AG08395 (cell line): ENCODE measurements at regions not wholly inside any gene's neighbourhood (a gene's known extent, or its start where the extent isn't known, plus 50 kb on each side); places are given as distances from the start of the nearest gene placed in this dataset.
"Not testable (repeated sequence)": the region's sequence is repeated elsewhere in the genome, so short reads cannot be mapped to it uniquely, and the experiment has no call there.

Source experiments
- DNase-seq: peaks from one replicate; pipeline ENCODE4 v3.0.0; 2012; ENCODE audit warnings: mixed read lengths, low spot score

- no peak for DNase-seq
These were observed 315.4 kb downstream of the ALDH8A1 start for GRCh38 chr6:134634466-134634865.

GRCh38 chr6:134632982-134633940 is 315.3 kb upstream of the SGK1 start:
- DNase-seq: not testable (repeated sequence)

GRCh38 chr6:134632024-134632423 is 314.1 kb upstream of the SGK1 start:
- DNase-seq: no peak

GRCh38 chr6:134631398-134631924 is 313.5 kb upstream of the SGK1 start:
- DNase-seq: no peak

GRCh38 chr6:134630508-134631121 is 312.7 kb upstream of the SGK1 start:
- DNase-seq: no peak

- DNase-seq: no peak
These were observed 310.2 kb upstream of the SGK1 start for GRCh38 chr6:134628154-134628553.

- DNase-seq: no peak
These were observed 309.8 kb upstream of the SGK1 start for GRCh38 chr6:134627707-134628106.

GRCh38 chr6:134626589-134626988 is 308.7 kb upstream of the SGK1 start:
- no peak for DNase-seq

GRCh38 chr6:134626086-134626485 is 308.2 kb upstream of the SGK1 start:
- DNase-seq: no peak

GRCh38 chr6:134624781-134625180 is 306.9 kb upstream of the SGK1 start:
- DNase-seq: no peak

GRCh38 chr6:134623401-134623800 is 305.5 kb upstream of the SGK1 start:
- no peak for DNase-seq

GRCh38 chr6:134622382-134623173 is 304.7 kb upstream of the SGK1 start:
- no peak for DNase-seq

- DNase-seq: peak; percentile 36
These were observed 303.9 kb upstream of the SGK1 start for GRCh38 chr6:134621858-134622257.

GRCh38 chr6:134619789-134620188 is 301.9 kb upstream of the SGK1 start:
- DNase-seq: peak; percentile 78

GRCh38 chr6:134619077-134619476 is 301.2 kb upstream of the SGK1 start:
- no peak for DNase-seq

GRCh38 chr6:134614606-134615485 is 296.9 kb upstream of the SGK1 start:
- DNase-seq: no peak

GRCh38 chr6:134612128-134612527 is 294.2 kb upstream of the SGK1 start:
- not testable (repeated sequence) for DNase-seq

- no peak for DNase-seq
These were observed 292.5 kb upstream of the SGK1 start for GRCh38 chr6:134610411-134610810.

- DNase-seq: no peak
These were observed 291.9 kb upstream of the SGK1 start for GRCh38 chr6:134609716-134610261.

GRCh38 chr6:134607411-134607810 is 289.5 kb upstream of the SGK1 start:
- DNase-seq: no peak

GRCh38 chr6:134605034-134605433 is 287.1 kb upstream of the SGK1 start:
- no peak for DNase-seq
